ENCODE measurements at regions not wholly inside any gene's neighbourhood (a gene's known extent, or its start where the extent isn't known, plus 50 kb on each side); places are given as distances from the start of the nearest gene placed in this dataset.

DNA sequence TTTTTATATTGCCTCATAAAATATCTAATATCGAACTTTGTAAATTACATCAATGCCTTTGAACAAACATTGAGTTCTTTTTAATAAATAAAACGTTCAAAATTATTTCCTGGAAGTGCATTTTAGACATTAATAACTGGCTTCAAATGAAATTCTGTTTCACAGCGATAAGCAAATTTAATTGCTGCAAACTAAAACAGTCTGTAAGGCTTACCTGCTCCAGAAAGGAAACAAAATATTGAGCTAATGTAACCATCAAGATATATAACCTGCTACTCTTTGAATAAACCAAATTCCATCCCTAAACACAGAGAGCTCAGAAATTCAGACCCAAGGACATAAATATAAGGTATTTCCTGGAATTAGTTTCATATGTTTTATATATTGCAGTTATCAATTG is 651.3 kb downstream of the MED13L start:
- no peak for TF ChIP-seq POLR2A (IDR thresholded peaks at IDR 0.05)
- TF ChIP-seq, protein P1, sequence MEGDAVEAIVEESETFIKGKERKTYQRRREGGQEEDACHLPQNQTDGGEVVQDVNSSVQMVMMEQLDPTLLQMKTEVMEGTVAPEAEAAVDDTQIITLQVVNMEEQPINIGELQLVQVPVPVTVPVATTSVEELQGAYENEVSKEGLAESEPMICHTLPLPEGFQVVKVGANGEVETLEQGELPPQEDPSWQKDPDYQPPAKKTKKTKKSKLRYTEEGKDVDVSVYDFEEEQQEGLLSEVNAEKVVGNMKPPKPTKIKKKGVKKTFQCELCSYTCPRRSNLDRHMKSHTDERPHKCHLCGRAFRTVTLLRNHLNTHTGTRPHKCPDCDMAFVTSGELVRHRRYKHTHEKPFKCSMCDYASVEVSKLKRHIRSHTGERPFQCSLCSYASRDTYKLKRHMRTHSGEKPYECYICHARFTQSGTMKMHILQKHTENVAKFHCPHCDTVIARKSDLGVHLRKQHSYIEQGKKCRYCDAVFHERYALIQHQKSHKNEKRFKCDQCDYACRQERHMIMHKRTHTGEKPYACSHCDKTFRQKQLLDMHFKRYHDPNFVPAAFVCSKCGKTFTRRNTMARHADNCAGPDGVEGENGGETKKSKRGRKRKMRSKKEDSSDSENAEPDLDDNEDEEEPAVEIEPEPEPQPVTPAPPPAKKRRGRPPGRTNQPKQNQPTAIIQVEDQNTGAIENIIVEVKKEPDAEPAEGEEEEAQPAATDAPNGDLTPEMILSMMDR (IDR thresholded peaks at IDR 0.05), result no peak
- no peak overlapping the region for H3K27ac ChIP-seq
- H3K27me3 ChIP-seq, result no peaks in the 10 kb centered on the region
- no peak for DNase-seq
- no peak overlapping the region for H3K4me3 ChIP-seq
- peaks cover 0 to 4% (median 0%) of the 10 kb centered on the region in 4 donors for H3K9me3 ChIP-seq
- H3K36me3 ChIP-seq, result no peaks in the 10 kb centered on the region
- no peaks in the 10 kb centered on the region for H3K4me1 ChIP-seq

GRCh38 chr12:115623764-115624334 is 653.6 kb downstream of the MED13L start:
- Histone ChIP-seq H3K27me3 (no peaks in the 10 kb centered on the region), H3K4me1 (no peaks in the 10 kb centered on the region), H3K4me3 (no peak overlapping the region), H3K9me3 (peaks cover 0 to 4% (median 0%) of the 10 kb centered on the region in 4 donors), H3K27ac (no peak overlapping the region), H3K36me3 (no peaks in the 10 kb centered on the region)
- TF ChIP-seq POLR2A (IDR thresholded peaks at IDR 0.05), result no peak
- TF ChIP-seq, protein P1 (IDR thresholded peaks at IDR 0.05), result no peak
- DNase-seq, result no peak

DNA sequence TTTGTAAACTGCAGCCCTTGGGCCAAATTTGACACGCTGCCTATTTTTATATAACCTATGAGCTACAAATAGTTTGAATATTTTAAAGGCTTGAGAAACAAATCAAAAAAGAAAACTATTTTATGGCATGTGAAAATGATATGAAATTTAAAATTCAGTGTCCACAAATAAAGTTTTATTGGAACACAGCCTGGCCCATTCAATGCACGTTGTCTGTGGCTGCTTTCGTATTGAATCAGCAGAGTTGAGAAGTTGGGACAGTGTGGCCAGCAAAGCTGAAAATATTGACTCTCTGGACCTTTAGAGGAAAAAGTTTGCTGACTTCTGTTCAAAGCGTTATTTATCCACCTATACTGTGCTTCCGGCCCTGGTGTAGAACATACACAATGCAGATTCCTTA is 654.2 kb downstream of the MED13L start:
- no peak for TF ChIP-seq POLR2A (IDR thresholded peaks at IDR 0.05)
- TF ChIP-seq, protein P1 (IDR thresholded peaks at IDR 0.05), result no peak
- no peaks in the 10 kb centered on the region for H3K27me3 ChIP-seq
- H3K9me3 ChIP-seq, result peaks cover 0 to 4% (median 0%) of the 10 kb centered on the region in 4 donors
- no peaks in the 10 kb centered on the region for H3K4me1 ChIP-seq
- H3K4me3 ChIP-seq, result no peak overlapping the region
- H3K36me3 ChIP-seq, result no peaks in the 10 kb centered on the region
- no peak for DNase-seq
- no peak overlapping the region for H3K27ac ChIP-seq

- Histone ChIP-seq H3K27me3 (no peaks in the 10 kb centered on the region), H3K9me3 (peaks cover 0 to 4% (median 0%) of the 10 kb centered on the region in 4 donors)
These were observed 656.7 kb downstream of the MED13L start for GRCh38 chr12:115620816-115621215.

GRCh38 chr12:115619889-115620288 is 657.6 kb downstream of the MED13L start:
- peaks cover 0 to under 1% (median 0%) of the 10 kb centered on the region in 4 donors for H3K9me3 ChIP-seq
- no peak for DNase-seq
- no peak overlapping the region for H3K27ac ChIP-seq
- TF ChIP-seq, protein P1 (IDR thresholded peaks at IDR 0.05), result no peak
- TF ChIP-seq POLR2A (IDR thresholded peaks at IDR 0.05), result no peak
- no peaks in the 10 kb centered on the region for H3K36me3 ChIP-seq
- no peaks in the 10 kb centered on the region for H3K27me3 ChIP-seq
- no peaks in the 10 kb centered on the region for H3K4me1 ChIP-seq
- H3K4me3 ChIP-seq, result no peak overlapping the region

More at GRCh38 chr12:115620816-115621215, 656.7 kb downstream of the MED13L start:
- TF ChIP-seq POLR2A (IDR thresholded peaks at IDR 0.05), result no peak
- TF ChIP-seq, protein P1 (IDR thresholded peaks at IDR 0.05), result no peak
- Histone ChIP-seq H3K4me3 (no peak overlapping the region), H3K4me1 (no peaks in the 10 kb centered on the region), H3K36me3 (no peaks in the 10 kb centered on the region), H3K27ac (no peak overlapping the region)
- no peak for DNase-seq

DNA sequence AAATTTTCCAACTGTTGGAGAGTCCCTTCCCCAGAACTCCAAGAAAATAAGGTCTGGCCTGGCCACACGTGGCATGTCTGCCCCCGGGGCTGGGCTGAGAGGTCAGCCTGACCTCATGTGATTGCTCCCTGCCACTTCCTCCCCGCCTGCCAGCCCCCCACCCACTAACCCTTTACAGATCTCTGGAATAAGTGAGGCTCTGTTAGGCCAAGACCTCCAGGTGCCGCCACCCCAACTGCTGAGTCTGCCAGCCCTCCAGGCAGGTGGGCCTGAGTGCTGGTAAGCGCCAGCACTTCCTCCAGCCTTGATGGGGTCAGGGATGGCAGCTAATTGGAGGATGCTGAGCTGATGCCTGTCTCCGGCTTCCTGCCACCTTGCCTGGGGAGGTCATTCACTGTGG is 658.4 kb downstream of the MED13L start:
- no peaks in the 10 kb centered on the region for H3K9me3 ChIP-seq
- H3K36me3 ChIP-seq, result no peaks in the 10 kb centered on the region
- TF ChIP-seq POLR2A (IDR thresholded peaks at IDR 0.05), result no peak
- TF ChIP-seq, protein P1 (IDR thresholded peaks at IDR 0.05), result no peak
- H3K27ac ChIP-seq, result no peak overlapping the region
- DNase-seq, result no peak
- no peak overlapping the region for H3K4me3 ChIP-seq
- no peaks in the 10 kb centered on the region for H3K4me1 ChIP-seq
- no peaks in the 10 kb centered on the region for H3K27me3 ChIP-seq

All from Peyer's patch (tissue), 4 donors.